ENCODE measurements at regions not wholly inside any gene's neighbourhood (a gene's known extent, or its start where the extent isn't known, plus 50 kb on each side); places are given as distances from the start of the nearest gene placed in this dataset.

GRCh38 chr5:92652756-92653155 is 928.3 kb downstream of the NR2F1-AS1 start:
- TF ChIP-seq CTCF (IDR thresholded peaks at IDR 0.05; ENCODE audit: borderline replicate concordance, extremely low read depth, insufficient read depth) = no peak
- Histone ChIP-seq H3K9me3 (ENCODE audit: control insufficient read depth in 2 of 3, insufficient read depth in 1 of 3, low read length in 3 of 3) (no peaks in the 10 kb centered on the region), H3K9ac (ENCODE audit: low read length in 3 of 3) (no peak overlapping the region), H3K36me3 (ENCODE audit: control insufficient read depth in 2 of 3, insufficient read depth in 3 of 3, low read length in 3 of 3) (no peaks in the 10 kb centered on the region), H3K27me3 (ENCODE audit: control insufficient read depth, insufficient read depth, low read length) (no peaks in the 10 kb centered on the region), H3K4me1 (ENCODE audit: control insufficient read depth in 2 of 3, insufficient read depth in 2 of 3, low read depth in 1 of 3, low read length in 3 of 3) (no peaks in the 10 kb centered on the region), H3K4me3 (ENCODE audit: low read length in 3 of 3) (no peak overlapping the region), H3K27ac (ENCODE audit: low read depth in 2 of 2, low read length in 2 of 2) (no peak overlapping the region)
- intact Hi-C loops (cut with DNase I) = no loop called here
- DNase-seq (peak in 2 of 5 donors; percentile 21 to 67), FAIRE-seq (no peak)

GRCh38 chr5:92644266-92644886 is 936.6 kb downstream of the NR2F1-AS1 start:
- no peak for TF ChIP-seq CTCF (IDR thresholded peaks at IDR 0.05; ENCODE audit: borderline replicate concordance, extremely low read depth, insufficient read depth)
- Histone ChIP-seq H3K4me1 (ENCODE audit: control insufficient read depth in 2 of 3, insufficient read depth in 2 of 3, low read depth in 1 of 3, low read length in 3 of 3) (peaks cover 4 to 5% (median 4%) of the 10 kb centered on the region in 3 donors), H3K27me3 (ENCODE audit: control insufficient read depth, insufficient read depth, low read length) (no peaks in the 10 kb centered on the region), H3K4me3 (ENCODE audit: low read length in 3 of 3) (peak overlapping the region in 1 of 3 donors; percentile 3), H3K9me3 (ENCODE audit: control insufficient read depth in 2 of 3, insufficient read depth in 1 of 3, low read length in 3 of 3) (no peaks in the 10 kb centered on the region), H3K36me3 (ENCODE audit: control insufficient read depth in 2 of 3, insufficient read depth in 3 of 3, low read length in 3 of 3) (no peaks in the 10 kb centered on the region), H3K9ac (ENCODE audit: low read length in 3 of 3) (no peak overlapping the region), H3K27ac (ENCODE audit: low read depth in 2 of 2, low read length in 2 of 2) (no peak overlapping the region)
- intact Hi-C loops (cut with DNase I) = no loop called here
- DNase-seq (peak in 2 of 5 donors; percentile 21 to 49), FAIRE-seq (no peak)

- no peak for TF ChIP-seq CTCF (IDR thresholded peaks at IDR 0.05; ENCODE audit: borderline replicate concordance, extremely low read depth, insufficient read depth)
- Histone ChIP-seq H3K4me1 (ENCODE audit: control insufficient read depth in 2 of 3, insufficient read depth in 2 of 3, low read depth in 1 of 3, low read length in 3 of 3) (peaks cover 4 to 8% (median 4%) of the 10 kb centered on the region in 3 donors), H3K4me3 (ENCODE audit: low read length in 3 of 3) (peak overlapping the region; percentile 17 to 64 (median 48)), H3K27me3 (ENCODE audit: control insufficient read depth, insufficient read depth, low read length) (no peaks in the 10 kb centered on the region), H3K9ac (ENCODE audit: low read length in 3 of 3) (peak overlapping the region in 1 of 3 donors; percentile 12), H3K36me3 (ENCODE audit: control insufficient read depth in 2 of 3, insufficient read depth in 3 of 3, low read length in 3 of 3) (no peaks in the 10 kb centered on the region), H3K27ac (ENCODE audit: low read depth in 2 of 2, low read length in 2 of 2) (peak overlapping the region in 1 of 2 donors; percentile 42), H3K9me3 (ENCODE audit: control insufficient read depth in 2 of 3, insufficient read depth in 1 of 3, low read length in 3 of 3) (no peaks in the 10 kb centered on the region)
- DNase-seq (peak; percentile 15 to 96 (median 63)), FAIRE-seq (peak; percentile 76)
- intact Hi-C loops (cut with DNase I) = no loop called here
Measured at GRCh38 chr5:92641031-92641962, 939.7 kb downstream of the NR2F1-AS1 start.
